ENCODE measurements at regions not wholly inside any gene's neighbourhood (a gene's known extent, or its start where the extent isn't known, plus 50 kb on each side); places are given as distances from the start of the nearest gene placed in this dataset.

GRCh38 chr15:26020871-26021270 is 157.7 kb upstream of the ATP10A start:
- no peak for TF ChIP-seq CTCF (IDR thresholded peaks at IDR 0.05 in 8 of 11, conservative IDR thresholded peaks at IDR 0.05 in 3 of 11)
- TF ChIP-seq POLR2A (IDR thresholded peaks at IDR 0.05): no peak
